Heart right ventricle (tissue), 16 donors: ENCODE measurements at regions not wholly inside any gene's neighbourhood (a gene's known extent, or its start where the extent isn't known, plus 50 kb on each side); places are given as distances from the start of the nearest gene placed in this dataset.

Source experiments
- ATAC-seq, 8 donors: fragments of 200-7000 bp; cut with Tn5 transposase; one replicate each; pipeline ENCODE4 v1.9.1; 2020; ENCODE audit warnings: mild to moderate bottlenecking in 8 of 8, moderate library complexity in 8 of 8, moderate number of reproducible peaks in 1 of 8
- DNase-seq, 2 donors: peaks; one replicate each; pipeline ENCODE4 v3.0.0-alpha.2; 2020
- H3K27ac ChIP-seq, 10 donors: fragments of 200-600 bp; sonication (generic) in 2 of 10; one replicate each; pipeline versions ENCODE4 v1.5.0 to v1.8.0; 2020 to 2022; ENCODE audit warnings: mild to moderate bottlenecking in 3 of 10
- H3K27me3 ChIP-seq, 7 donors: fragments of 200-600 bp; one replicate each; pipeline ENCODE4 v1.8.0; 2021 to 2022; ENCODE audit warnings: mild to moderate bottlenecking in 2 of 7
- H3K36me3 ChIP-seq, 9 donors: fragments of 200-600 bp; sonication (generic) in 1 of 9; one replicate each; pipeline versions ENCODE4 v1.5.0 to v1.8.0; 2020 to 2022; ENCODE audit warnings: mild to moderate bottlenecking in 2 of 9
- H3K4me1 ChIP-seq, 9 donors: fragments of 200-600 bp; sonication (generic) in 1 of 9; one replicate each; pipeline versions ENCODE4 v1.5.0 to v1.8.0; 2020 to 2022; ENCODE audit warnings: mild to moderate bottlenecking in 4 of 9
- H3K4me3 ChIP-seq, 10 donors: fragments of 200-600 bp; sonication (generic) in 2 of 10; one replicate each; pipeline versions ENCODE4 v1.5.0 to v1.8.0; 2020 to 2022; ENCODE audit warnings: mild to moderate bottlenecking in 7 of 10, moderate library complexity in 2 of 10
- H3K9me3 ChIP-seq, 11 donors: fragments of 200-600 bp in 10 of 11; sonication (generic) in 2 of 11; one replicate each; pipeline versions ENCODE4 v1.5.0 to v1.8.0; 2013 to 2022; ENCODE audit warnings: mild to moderate bottlenecking in 2 of 11, control low read depth in 1 of 11, moderate library complexity in 1 of 11
- CTCF ChIP-seq, 9 donors: fragments of 200-600 bp; sonication (generic) in 2 of 9; IDR thresholded peaks; one replicate each; pipeline versions ENCODE4 v1.5.0 to v1.8.0; 2021 to 2022; ENCODE audit warnings: antibody characterized with exemption in 9 of 9, mild to moderate bottlenecking in 5 of 9, moderate library complexity in 1 of 9
- WGBS, 2 donors: extraction: QIAGEN DNeasy Blood & Tissue Kit; methylation state at CpG; one replicate each; pipeline ENCODE4 v1.1.7; 2013; ENCODE audit warnings: inconsistent platforms in 1 of 2; 5-methylcytosine and 5-hydroxymethylcytosine counted together
- intact Hi-C, 10 donors: fragments of 100-400 bp; cut with DNase I; formaldehyde crosslinking; loops; one replicate each; pipeline versions ENCODE4 v1.11.1 to v1.14.2; 2022
- donor health status: Arrhythmogenic right ventricular cardiomyopathy.
- donor health status: ischemic (EF 13 %, LVEDD 7.1; RV severe dilation, severe dysfunction).
- donor health status: healthy with polysubstance abuse.
- donor health status: DM: no; HTN: yes; CAD: no.
- donor health status: DM: no; HTN: no; CAD: no.
- donor health status: ischemic (EF 25% LVEDD 6.9; RV normal size, moderate dysfunction).
- donor health status: ischemic (EF 25% LVEDD 5.7; RV mildly dilated, moderate dysfunction).
- donor health status: healthy.
- donor health status: DM: yes; HTN: yes; CAD: no.
- donor health status: Ischemic cardiomyopathy.
- donor health status: ischemic (EF 35%, LVEDD 5.7; RV mildly dilated, moderate dysfunction).
- donor health status: nonischemic (EF 11% LVEDD 7.7; RV severe dilation, severe dysfunction).
- donor health status: DM: yes; HTN: yes; CAD: no.
- donor health status: PGD.
- donor health status: ischemic (EF 29% LVEDD 5.4; RV normal size, mild dysfunction).
- donor health status: nonischemic (EF 23%, LVEDD 6.1; RV moderate dilation, normal function).

DNA sequence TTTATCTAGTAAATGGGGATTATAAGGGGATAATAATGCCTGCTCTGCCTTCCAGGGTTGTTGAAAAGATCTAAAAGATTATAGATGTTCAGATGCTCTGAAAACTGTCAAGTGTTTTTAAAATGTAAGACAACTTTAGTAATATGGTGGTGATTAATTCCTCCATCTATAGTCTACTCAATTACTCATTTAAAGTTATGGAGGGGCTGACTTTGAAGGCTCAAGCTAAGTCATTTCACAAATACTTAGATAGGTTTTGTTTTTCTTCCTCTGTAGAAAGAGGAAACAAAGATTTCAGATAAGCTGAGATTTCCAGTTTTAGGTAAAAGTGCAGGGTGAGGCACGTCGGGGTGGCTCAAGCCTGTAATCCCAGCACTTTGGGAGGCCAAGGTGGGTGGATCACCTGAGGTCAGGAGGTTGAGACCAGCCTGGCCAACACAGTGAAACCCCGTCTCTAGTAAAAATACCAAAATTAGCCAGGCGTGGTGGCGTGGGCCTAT lies 50.5 kb upstream of the PIM1 start:
- Histone ChIP-seq H3K27ac (no peak overlapping the region), H3K27me3 (no peaks in the 10 kb centered on the region), H3K4me1 (peaks cover 0 to 5% (median 0%) of the 10 kb centered on the region in 9 donors), H3K36me3 (no peaks in the 10 kb centered on the region), H3K4me3 (no peak overlapping the region), H3K9me3 (no peaks in the 10 kb centered on the region)
- no peak for DNase-seq
- ATAC-seq = no peak
- whole genome bisulfite sequencing, 2 donors = 88 to 92% methylated on average over 5 of the region's 5 CpGs
- TF ChIP-seq CTCF (IDR thresholded peaks at IDR 0.05) = no peak
- intact Hi-C loops = no loop called here
